ENCODE measurements at regions not wholly inside any gene's neighbourhood (a gene's known extent, or its start where the extent isn't known, plus 50 kb on each side); places are given as distances from the start of the nearest gene placed in this dataset.

DNA sequence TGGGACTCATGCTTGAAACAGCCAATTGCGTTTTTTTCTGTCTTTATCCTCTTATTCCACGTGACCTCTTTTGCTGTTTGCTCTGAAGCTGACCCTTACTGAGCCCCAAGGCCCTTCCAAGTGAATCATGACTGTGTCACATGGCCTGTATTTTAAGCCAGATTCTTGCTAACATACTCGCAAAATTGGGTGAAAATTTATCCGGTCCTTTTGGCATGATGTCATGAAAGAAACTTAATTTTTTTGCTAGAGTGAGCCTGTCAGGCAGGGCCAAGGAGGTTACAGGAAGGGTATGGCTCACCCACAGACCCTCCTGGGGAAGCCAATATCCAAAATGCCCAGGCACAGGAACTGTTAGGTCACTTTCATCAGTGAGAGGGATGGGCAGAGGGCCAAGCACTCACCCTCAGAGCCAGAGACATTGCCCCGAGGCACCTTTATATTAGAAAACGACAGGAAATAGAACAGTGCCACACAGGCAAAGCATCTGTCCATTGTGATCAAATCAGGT is 296.7 kb downstream of the CDH26 start:
- no peak overlapping the region for H3K4me3 ChIP-seq (ENCODE audit: low read depth in 2 of 2, low read length in 2 of 2)
- no TSS peak for BruUV-seq (replicated peaks)
- no peaks in the 10 kb centered on the region for H3K36me3 ChIP-seq (ENCODE audit: control insufficient read depth, insufficient read depth, low read length)
- H3K9me3 ChIP-seq (ENCODE audit: control insufficient read depth, insufficient read depth, low read depth, low read length) = no peaks in the 10 kb centered on the region
- no peak overlapping the region for H3K27ac ChIP-seq (ENCODE audit: low read length)
- TF ChIP-seq, protein P1, sequence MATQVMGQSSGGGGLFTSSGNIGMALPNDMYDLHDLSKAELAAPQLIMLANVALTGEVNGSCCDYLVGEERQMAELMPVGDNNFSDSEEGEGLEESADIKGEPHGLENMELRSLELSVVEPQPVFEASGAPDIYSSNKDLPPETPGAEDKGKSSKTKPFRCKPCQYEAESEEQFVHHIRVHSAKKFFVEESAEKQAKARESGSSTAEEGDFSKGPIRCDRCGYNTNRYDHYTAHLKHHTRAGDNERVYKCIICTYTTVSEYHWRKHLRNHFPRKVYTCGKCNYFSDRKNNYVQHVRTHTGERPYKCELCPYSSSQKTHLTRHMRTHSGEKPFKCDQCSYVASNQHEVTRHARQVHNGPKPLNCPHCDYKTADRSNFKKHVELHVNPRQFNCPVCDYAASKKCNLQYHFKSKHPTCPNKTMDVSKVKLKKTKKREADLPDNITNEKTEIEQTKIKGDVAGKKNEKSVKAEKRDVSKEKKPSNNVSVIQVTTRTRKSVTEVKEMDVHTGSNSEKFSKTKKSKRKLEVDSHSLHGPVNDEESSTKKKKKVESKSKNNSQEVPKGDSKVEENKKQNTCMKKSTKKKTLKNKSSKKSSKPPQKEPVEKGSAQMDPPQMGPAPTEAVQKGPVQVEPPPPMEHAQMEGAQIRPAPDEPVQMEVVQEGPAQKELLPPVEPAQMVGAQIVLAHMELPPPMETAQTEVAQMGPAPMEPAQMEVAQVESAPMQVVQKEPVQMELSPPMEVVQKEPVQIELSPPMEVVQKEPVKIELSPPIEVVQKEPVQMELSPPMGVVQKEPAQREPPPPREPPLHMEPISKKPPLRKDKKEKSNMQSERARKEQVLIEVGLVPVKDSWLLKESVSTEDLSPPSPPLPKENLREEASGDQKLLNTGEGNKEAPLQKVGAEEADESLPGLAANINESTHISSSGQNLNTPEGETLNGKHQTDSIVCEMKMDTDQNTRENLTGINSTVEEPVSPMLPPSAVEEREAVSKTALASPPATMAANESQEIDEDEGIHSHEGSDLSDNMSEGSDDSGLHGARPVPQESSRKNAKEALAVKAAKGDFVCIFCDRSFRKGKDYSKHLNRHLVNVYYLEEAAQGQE (IDR thresholded peaks at IDR 0.05; ENCODE audit: insufficient read depth in 1 of 2, low read depth in 2 of 2, low read length in 1 of 2) = no peak
- no peak for TF ChIP-seq POLR2AphosphoS5 (IDR thresholded peaks at IDR 0.05; ENCODE audit: low read depth, low read length)
- no peak for TF ChIP-seq SIN3A (IDR thresholded peaks at IDR 0.05; ENCODE audit: borderline replicate concordance, insufficient read depth, low read depth, low read length)
- TF ChIP-seq, protein P2, sequence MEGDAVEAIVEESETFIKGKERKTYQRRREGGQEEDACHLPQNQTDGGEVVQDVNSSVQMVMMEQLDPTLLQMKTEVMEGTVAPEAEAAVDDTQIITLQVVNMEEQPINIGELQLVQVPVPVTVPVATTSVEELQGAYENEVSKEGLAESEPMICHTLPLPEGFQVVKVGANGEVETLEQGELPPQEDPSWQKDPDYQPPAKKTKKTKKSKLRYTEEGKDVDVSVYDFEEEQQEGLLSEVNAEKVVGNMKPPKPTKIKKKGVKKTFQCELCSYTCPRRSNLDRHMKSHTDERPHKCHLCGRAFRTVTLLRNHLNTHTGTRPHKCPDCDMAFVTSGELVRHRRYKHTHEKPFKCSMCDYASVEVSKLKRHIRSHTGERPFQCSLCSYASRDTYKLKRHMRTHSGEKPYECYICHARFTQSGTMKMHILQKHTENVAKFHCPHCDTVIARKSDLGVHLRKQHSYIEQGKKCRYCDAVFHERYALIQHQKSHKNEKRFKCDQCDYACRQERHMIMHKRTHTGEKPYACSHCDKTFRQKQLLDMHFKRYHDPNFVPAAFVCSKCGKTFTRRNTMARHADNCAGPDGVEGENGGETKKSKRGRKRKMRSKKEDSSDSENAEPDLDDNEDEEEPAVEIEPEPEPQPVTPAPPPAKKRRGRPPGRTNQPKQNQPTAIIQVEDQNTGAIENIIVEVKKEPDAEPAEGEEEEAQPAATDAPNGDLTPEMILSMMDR (IDR thresholded peaks at IDR 0.05) = no peak
- TF ChIP-seq TCF7L2 (IDR thresholded peaks at IDR 0.05; ENCODE audit: low read depth, low read length) = no peak
- DNase-seq (ENCODE audit: low read depth, low spot score) = no peak
- in situ Hi-C loops (cut with HindIII; ENCODE audit: low pct_unique_long_range_greater_than_20kb, low sequenced_read_pairs) (no loop called here), intact Hi-C loops (cut with micrococcal nuclease; ENCODE audit: unreplicated experiment) (no loop called here)
- ChIA-PET POLR2A (no interaction called here), CTCF (no interaction called here)
- no peaks in the 10 kb centered on the region; the same call in 1 of the 2 replicates for H3K27me3 ChIP-seq (ENCODE audit: control insufficient read depth, insufficient read depth, low read length)
- ATAC-seq = no peak
- H3K4me1 ChIP-seq (ENCODE audit: control insufficient read depth, insufficient read depth, low read length) = no peaks in the 10 kb centered on the region

DNA sequence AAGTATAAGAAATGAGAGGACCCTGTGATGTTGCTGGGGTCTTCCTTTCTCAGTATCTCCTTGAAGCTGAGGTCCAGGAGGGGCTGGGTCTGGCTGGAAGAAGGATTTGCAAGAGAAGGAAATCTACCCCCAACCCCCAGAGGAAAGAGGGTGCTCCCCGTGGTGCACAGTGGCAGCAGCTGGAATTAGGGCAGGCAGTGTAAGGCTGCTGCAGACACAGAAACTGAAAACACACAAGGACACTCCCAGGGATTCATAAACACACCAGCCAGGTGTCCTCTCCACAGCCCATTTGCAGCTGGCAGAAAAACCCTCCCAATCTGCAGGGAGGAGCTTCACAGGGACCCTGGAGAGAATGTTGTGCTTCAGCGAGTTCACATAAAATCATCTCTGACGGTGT is 297.2 kb downstream of the CDH26 start:
- no peaks in the 10 kb centered on the region for H3K36me3 ChIP-seq (ENCODE audit: control insufficient read depth, insufficient read depth, low read length)
- TF ChIP-seq TCF7L2 (IDR thresholded peaks at IDR 0.05; ENCODE audit: low read depth, low read length) = no peak
- no peak for TF ChIP-seq POLR2AphosphoS5 (IDR thresholded peaks at IDR 0.05; ENCODE audit: low read depth, low read length)
- TF ChIP-seq, protein P1 (IDR thresholded peaks at IDR 0.05; ENCODE audit: insufficient read depth in 1 of 2, low read depth in 2 of 2, low read length in 1 of 2) = no peak
- no peak for TF ChIP-seq SIN3A (IDR thresholded peaks at IDR 0.05; ENCODE audit: borderline replicate concordance, insufficient read depth, low read depth, low read length)
- TF ChIP-seq, protein P2 (IDR thresholded peaks at IDR 0.05) = no peak
- ChIA-PET POLR2A (no interaction called here), CTCF (no interaction called here)
- intact Hi-C loops (cut with micrococcal nuclease; ENCODE audit: unreplicated experiment) (no loop called here), in situ Hi-C loops (cut with HindIII; ENCODE audit: low pct_unique_long_range_greater_than_20kb, low sequenced_read_pairs) (no loop called here)
- no peak for DNase-seq (ENCODE audit: low read depth, low spot score)
- no peaks in the 10 kb centered on the region; the same call in 1 of the 2 replicates for H3K27me3 ChIP-seq (ENCODE audit: control insufficient read depth, insufficient read depth, low read length)
- no TSS peak for BruUV-seq (replicated peaks)
- no peak overlapping the region for H3K27ac ChIP-seq (ENCODE audit: low read length)
- no peak overlapping the region for H3K4me3 ChIP-seq (ENCODE audit: low read depth in 2 of 2, low read length in 2 of 2)
- no peak for ATAC-seq
- H3K9me3 ChIP-seq (ENCODE audit: control insufficient read depth, insufficient read depth, low read depth, low read length) = no peaks in the 10 kb centered on the region
- no peaks in the 10 kb centered on the region for H3K4me1 ChIP-seq (ENCODE audit: control insufficient read depth, insufficient read depth, low read length)

Measured in Panc1 (cell line).